Activated CD4-positive, CD25-positive, alpha-beta regulatory T cell treated with anti-CD3 and anti-CD28 coated beads, Interleukin-2, amount 50 U/mL, for 72 hours (primary cell): ENCODE measurements at regions not wholly inside any gene's neighbourhood (a gene's known extent, or its start where the extent isn't known, plus 50 kb on each side); places are given as distances from the start of the nearest gene placed in this dataset.
A peak's percentile ranks its signal among the peaks of the same experiment; 100 is the strongest.
"Not testable (repeated sequence)": the region's sequence is repeated elsewhere in the genome, so short reads cannot be mapped to it uniquely, and the experiment has no call there.

ENCODE experiments used
- DNase-seq: peaks from one replicate; pipeline ENCODE4 v3.0.0; 2021

DNA sequence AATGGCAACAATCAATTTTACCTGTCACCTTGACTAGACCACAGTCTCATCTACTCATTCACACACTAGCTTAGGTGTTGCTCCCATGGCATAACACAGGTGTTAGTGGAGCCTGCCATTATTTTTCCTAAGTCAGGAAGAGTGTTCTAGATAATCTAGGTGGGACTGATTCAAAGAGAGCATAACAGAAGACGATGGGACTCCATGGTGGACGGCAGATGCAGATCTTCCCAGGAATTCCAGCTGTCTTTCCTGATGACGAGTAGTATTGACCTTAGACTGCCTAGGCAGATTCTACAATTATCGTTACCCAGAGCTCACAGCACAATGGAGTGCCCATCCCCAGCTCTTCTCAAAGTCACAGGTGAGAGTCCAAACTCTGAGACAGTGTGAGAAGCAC lies 589.0 kb downstream of the TMEM121 start:
- DNase-seq: no peak

DNA sequence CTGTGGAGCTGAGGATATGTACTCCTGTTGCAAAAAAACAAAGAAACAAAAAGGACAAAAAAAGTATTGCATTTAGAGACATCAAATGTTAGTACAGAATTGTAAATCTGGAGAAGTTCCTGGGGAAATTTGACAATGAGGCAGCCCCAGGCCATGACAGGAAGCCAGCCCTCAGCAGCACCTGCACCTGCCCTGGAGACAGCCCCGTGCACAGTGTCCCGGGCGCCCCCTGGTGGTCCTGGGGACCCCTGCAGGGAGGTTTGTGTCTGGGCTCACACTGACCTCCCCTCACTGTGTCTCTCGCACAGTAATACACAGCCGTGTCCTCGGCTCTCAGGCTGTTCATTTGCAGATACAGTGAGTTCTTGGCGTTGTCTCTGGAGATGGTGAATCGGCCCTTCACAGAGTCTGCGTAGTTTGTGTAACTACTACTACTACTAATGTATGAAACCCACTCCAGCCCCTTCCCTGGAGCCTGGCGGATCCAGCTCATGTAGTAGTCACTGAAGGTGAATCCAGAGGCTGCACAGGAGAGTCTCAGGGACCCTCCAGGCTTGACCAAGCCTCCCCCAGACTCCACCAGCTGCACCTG lies 590.1 kb downstream of the TMEM121 start:
- DNase-seq: not testable (repeated sequence)

DNA sequence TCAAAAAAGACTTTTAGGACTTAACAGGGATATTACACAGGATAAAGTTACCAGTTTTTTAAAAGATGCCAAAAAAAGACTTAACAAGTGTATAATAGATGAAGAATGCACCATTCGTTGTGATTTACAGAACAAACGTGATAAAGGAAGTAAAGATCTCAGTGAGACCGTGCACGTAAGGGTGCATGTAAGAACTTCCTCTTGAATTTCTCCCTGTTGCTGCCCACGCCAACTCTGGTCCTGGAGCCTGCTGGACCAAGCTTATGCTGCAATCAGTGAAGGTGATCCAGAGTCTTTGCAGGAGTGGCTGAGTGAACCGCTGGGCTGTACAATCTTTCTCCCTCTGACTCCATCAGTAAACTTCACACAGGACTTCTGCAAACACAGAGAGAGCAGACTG lies 593.7 kb downstream of the TMEM121 start:
- DNase-seq: no peak

DNA sequence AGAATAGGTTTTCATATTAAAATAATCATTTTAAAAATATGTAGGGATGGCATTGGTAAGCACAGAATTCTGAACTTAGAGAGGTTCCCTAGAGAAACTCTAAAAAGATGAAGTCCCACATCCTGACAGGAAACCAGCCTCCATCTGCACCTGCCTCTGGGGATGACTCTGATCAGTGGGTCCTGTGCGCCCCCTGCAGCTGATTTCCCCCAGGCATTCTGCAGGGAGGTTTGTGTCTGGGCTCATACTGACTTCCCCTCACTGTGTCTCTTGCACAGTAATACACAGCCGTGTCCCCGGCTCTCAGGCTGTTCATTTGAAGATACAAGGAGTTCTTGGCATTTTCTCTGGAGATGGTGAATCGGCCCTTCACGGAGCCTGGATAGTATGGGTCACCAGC lies 602.9 kb downstream of the TMEM121 start:
- DNase-seq: no peak

DNA sequence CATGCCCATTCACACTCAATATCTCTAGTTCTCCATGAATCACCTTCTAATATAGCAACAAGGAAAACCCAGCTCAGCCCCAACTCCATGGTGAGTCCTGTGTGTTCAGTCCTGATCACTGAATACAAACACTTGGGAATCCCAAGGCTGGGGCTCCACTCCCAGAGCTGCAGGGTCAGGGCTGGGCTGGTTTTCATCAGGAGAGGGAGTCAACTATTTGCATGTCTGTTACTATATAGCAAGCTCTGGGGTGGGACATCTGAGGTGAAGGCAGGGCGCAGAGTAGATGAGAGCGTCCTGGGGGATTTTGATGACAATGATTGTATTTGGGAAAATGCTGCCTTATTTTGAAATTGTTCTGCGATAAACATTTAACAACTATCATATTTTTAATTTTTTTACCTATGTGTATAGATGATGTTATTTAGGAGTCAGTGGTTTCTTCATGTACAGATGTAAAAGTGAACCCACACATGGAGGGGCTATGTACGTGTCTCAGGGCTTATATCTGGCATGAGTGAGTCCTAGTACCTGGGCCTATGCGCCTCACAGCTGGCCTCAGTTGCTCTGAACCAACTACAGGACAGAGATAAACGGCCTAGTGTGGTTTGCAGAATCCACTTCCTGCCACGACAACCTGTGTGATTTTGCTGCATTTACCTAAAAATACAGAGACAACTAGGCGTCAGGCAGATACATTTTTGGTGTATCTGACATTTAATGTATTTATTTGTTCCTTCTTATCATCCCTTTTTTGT lies 603.7 kb downstream of the TMEM121 start:
- DNase-seq: not testable (repeated sequence)

DNA sequence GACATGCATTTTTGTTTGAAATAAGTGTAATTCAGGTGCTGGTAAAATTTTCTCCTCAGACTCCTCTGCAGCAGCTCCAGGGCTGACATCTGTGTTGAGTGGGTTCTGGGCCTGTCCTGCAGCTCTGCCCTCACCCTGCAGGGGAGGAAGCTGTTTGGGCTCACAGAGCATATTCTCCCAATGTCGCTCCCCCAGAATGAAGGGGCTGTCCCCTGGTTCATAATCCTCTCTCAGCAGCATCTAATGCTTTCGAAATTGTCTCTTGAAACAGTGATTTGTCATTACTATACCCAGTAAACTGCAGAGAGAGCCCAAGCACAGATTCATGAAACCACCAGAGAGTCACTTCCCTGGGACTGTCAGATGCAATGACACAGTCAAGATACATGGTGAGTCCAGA lies 606.7 kb downstream of the TMEM121 start:
- not testable (repeated sequence) for DNase-seq

DNA sequence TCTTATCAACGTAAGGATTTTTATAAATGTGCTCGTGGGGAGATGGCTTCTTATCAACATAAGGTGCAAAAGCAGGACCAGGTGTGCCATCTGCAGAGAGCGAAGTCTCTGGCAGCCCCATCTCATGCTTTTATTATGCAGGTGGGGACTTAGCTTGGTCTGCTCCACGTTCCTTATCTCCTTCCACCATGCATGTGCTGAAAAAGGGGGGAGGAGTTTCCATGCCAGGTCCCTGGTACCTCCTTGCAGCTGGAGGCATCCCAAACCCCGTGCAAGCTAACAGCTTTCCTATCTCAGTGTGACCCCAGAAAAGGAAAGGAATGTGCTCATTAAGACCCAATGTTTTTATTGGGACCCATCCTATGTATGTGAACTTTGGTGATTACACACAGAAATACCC lies 608.5 kb downstream of the TMEM121 start:
- no peak for DNase-seq

DNA sequence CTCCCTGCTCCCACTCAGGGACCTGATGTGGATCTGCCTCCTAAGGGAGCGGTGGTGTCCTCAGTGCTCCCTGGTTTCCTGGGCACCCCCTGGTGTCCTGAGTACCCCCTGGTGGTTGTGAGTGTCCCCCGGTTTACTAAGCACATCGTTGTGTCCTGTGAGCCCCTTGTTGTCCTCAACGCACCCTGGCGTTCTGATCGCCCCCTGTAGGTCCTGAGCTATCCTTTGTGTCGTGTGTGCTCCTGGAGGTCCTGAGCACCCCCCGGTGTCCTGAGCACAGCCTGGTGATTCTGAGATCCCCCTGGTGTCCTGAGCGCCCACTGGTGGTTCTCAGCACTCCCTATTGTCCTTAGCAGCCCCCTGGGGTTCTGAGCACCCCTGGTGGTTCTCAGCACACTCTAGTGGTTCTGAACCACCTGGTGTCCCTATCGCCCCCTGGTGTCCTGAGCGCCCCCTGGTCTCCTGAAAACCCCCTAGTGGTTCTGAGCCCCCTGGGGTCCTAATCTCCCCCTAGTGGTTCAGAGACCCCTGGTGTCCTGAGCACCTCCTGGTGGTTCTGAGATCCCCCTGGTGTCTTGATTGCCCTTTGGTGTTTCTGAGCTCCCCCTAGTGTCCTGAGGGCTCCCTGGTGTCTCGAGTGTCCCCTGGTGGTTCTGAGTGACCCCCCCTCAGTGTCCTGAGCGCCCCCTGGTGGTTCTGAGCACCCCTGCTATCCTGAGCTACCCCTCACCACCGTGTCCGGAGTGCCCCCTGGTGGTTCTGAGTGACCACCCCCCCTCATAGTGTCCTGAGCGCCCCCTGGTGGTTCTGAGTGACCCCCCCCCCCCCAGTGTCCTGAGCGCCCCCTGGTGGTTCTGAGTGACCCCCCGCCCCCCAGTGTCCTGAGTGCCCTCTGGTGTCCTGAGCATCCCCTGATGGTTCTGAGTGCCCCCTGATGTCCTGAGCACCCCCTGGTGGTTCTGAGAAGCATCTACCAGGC lies 615.1 kb downstream of the TMEM121 start:
- peak; percentile 50 for DNase-seq

DNA sequence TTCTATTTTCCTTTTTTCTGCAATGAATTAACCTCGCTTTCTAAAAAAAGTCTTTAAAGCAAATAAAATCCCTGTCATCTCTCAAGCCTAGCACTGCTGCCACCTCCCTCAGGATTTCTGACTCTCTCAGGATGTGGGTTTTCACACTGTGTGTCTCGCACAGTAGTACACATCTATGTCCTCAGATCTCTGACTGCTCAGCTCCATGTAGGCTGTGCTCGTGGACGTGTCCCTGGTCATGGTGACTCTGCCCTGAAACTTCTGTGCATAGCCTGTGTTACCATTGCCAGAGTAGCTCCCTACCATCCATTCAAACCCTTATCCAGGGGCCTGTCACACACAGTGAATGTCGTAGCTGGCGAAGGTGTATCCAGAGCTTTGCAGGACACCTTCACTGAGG lies 619.3 kb downstream of the TMEM121 start:
- DNase-seq: not testable (repeated sequence)

DNA sequence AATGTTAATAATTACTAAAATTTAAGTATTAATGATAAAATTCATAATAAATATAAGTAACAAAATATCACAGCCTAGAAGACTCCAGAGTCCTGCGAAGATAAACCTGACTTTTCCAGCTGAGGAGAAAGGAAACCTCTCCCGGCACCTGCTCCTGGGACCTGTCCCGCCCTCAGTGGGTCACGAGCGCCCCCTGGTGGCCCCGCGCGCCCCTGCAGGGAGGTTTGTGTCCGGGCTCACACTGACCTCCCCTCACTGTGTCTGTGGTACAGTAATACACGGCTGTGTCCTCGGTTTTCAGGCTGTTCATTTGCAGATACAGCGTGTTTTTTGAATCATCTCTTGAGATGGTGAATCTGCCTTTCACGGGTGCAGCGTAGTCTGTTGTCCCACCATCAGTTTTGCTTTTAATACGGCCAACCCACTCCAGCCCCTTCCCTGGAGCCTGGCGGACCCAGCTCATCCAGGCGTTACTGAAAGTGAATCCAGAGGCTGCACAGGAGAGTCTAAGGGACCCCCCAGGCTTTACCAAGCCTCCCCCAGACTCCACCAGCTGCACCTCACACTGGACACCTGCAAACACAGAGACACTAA lies 627.1 kb downstream of the TMEM121 start:
- peak; percentile 93 for DNase-seq

DNA sequence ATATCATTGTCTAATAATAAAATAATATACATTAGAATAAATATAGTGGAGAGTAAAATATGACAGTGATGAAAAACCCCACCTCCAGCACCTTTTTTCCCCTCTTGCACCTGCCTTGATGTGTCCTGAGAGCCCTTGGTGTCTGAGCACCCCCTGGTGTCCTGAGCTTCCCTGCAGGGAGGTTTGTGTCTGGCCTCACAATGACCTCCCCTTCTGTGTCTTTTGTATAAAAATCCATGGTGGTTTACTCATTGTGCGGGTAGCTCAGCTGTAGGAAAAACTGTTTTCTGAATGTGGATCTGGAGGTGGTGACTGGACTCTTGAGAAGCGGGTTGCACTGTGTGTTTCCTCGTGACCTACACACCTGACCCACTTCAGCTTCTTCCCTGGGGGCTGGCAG lies 636.9 kb downstream of the TMEM121 start:
- DNase-seq: no peak

DNA sequence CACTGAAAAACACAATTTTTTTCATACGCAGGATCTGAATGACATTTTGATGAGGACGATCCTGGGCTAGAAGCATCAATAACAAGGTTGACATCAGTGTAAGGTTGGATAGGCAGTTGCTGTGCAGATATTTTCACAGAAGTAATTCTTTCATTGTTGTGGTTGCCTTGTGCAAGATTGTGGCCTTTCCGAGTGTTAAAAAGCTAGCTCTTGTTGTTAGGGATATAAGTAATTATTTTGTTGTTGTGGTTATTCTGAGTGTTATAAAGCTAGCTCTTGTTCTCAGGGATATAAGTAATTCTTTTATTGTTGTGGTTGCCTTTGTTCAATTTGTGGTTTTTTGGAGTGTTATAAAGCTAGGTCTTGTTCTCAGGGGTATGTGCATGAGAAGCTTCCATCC lies 637.4 kb downstream of the TMEM121 start:
- not testable (repeated sequence) for DNase-seq

DNA sequence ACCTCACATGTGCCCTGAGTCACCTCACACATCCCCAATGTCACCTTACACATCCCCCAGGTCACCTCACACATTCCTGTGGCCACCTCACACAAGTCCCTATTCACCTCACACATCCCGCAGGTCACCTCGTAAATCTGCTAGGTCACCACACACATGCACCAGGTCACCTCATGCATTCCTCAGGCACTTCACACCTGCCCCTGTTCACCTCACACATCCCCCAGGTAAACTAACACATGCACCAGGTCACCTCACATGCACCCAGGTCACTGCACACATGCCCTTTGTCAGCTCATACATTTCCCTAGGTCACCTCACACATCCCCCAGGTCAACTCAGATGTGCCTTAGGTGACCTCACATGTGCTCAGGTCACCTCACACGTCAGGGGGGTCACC lies 639.8 kb downstream of the TMEM121 start:
- DNase-seq: no peak

DNA sequence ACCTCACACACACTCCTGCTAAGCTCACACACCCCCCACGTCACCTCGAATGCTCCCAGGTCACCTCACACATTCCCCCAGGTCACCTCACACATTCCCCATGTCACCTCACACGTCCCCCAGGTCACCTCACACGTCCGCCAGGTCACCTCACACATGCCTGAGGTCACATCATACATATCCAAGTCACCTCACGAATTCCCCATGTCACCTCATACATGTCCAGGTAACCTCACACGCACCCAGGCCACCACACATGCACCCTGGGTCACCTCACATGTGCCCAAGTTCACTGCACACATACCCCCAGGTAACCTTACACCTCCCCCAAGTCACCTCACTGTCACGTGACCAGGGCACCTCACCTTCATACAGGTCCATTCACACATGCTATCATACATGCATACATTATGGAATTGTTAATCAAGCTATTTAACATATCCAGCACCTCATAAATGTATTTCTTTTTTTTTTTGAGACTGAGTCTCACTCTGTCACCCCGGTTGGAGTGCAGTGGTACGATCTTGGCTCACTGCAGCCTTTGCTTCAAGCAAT lies 640.3 kb downstream of the TMEM121 start:
- DNase-seq: no peak

DNA sequence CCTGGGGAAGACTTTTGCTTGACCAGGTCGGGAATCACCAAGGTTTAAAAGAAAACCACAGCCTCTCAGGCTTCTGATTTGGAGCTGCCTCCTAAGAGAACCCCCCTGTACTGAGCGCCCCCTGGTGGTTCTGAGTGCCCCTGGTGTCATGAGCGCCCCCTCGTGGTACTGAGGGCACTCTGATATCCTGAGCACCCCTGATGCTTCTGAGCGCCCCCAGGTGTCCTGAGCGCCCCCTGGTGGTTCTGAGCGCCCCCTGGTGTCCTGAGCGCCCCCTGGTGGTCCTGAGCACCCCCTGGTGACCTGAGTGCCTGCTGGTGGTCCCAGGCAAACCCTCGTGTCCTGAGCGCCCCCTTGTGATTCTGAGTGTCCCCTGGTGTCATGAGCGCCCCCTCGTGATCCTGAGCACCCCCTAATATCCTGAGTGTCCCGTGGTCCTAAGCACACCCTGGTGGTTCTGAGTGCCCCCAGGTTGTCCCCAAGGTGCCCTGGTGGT lies 643.8 kb downstream of the TMEM121 start:
- peak; percentile 70 for DNase-seq

DNA sequence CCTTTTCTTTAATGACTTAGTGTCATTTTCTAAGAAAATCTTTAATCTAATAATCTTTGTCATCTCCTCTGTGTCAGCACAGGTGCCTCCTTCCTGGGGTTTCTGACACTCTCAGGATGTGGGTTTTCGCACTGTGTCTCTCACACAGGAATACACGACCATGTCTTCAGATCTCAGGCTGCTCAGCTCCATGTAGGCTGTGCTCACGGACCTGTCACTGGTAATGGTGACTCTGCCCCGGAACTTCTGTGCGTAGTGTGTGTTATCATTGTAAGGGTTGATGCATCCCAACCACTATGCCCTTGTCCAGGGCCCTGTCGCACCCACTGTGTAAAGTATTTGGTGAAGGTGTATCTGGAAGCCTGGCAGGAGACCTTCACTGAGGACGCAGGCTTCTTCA lies 647.8 kb downstream of the TMEM121 start:
- no peak for DNase-seq

DNA sequence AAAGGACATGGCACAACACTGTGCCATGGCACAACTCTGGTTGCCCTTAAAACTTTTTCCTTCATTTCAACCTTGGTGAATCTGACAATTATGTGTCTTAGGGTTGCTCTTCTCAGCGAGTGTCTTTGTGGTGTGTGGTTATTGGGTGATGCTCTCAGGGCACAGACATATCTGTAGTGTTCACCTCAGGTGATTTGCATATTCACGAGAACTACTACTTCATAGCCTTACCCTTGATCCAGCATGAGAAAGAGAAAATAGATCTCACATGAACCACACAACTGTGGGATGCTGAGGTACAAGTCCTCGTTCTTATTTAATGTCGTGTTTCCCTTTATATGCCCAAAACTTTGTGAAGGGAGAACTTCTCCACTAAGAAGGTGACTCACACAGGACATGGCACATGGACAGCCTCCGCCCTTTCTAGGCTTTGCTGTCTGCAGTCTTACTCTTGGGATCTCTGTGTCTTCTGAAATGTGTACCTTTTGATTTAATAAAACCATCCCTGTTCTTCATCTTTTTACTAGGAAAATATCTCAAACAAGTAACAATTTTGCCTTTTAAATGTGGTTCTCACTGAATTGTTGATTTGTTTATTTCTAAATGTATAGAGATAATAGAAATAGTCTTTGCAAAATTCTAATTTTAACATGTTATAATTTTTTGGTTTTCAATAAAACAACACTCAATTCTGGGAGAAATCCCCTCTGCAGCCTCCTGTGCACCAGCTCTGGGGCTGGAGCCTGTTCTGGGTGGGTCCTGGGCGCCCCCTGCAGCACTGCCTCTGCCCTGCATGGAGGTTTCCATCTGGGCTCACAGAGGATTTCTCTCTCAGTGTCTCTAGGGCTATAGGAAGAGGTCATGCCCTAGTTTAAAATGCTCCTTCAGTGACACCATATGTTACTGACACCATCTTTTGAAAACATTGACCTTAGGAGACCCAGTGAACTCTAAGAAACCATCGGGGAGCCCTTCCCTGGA lies 651.2 kb downstream of the TMEM121 start:
- not testable (repeated sequence) for DNase-seq

DNA sequence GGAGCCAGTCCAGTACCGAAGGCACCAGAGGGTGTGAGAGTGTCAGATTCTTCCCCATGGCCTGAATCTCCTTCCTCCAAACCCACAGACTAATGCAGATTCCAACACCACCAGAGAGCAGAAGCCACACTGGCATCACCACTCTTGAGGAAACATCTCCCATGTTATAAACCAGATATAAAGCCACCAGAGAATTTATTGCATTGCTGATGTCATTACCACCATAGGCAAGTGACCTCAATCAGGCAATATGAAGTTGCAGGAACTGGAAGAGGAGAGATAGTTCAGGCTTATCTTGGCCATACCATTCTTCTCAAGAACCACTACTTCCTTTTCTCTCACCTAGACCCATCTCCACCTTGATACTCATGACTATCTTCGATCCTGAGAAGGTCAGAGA lies 653.4 kb downstream of the TMEM121 start:
- DNase-seq: no peak

DNA sequence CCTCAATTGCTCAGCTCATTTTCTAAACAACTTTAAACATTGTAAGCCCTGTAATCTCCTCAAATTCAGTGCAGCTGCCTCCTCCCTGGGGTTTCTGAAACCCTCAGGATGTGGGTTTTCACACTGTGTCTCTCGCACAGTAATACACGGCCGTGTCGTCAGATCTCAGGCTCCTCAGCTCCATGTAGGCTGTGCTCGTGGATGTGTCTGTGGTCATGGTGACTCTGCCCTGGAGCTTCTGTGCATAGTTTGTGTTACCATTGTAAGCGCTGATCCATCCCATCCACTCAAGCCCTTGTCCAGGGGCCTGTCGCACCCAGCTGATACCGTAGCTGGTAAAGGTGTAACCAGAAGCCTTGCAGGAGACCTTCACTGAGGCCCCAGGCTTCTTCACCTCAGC lies 658.4 kb downstream of the TMEM121 start:
- DNase-seq: peak; percentile 48

DNA sequence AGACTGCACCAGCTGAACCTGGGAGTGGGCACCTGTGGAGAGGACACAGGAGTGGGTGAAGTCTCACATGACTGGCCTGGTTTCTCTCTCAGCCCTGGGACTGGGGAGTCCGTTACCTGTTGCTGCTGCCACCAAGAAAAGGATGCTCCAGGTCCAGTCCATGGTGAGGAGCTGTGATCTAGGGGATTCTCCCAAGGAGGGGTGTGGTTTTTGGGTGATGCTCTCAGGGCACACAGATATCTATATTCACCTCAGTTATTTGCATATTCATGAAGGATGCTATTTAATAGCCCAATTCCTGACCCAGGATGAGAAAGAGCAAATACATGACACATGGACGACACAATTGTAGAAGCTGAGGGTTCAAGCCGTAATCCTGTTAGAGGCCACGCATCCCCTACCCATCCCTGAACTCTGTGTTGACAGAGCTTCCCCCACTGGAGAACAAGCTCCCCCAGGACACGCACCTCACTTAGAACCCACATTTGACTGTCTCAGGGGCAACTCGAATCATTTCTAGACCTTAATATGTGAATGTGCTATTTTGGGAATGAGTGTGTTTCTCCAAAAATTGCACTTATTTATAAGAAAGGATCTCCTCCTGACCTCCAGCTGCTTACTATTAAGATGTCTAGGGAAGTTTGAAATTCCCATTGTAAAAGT lies 658.9 kb downstream of the TMEM121 start:
- not testable (repeated sequence) for DNase-seq

DNA sequence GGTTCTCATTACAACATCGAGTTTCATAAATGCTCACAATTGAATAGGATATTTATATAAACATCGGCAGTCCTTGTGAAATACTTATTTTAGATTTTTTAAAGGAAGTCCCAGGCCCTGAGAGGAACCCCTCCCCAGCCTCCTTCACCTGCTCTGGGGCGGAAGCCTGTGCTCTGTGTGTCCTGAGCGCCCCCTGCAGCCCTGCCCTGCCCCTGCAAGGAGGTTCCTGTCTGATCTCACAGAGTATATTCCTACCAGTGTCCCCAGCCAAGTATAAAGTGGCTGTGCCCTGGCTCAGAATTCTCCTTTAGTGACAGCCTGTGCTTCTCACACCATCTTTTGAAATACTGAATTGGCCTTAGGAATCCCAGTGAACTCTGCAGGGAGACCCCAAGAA lies 659.5 kb downstream of the TMEM121 start:
- DNase-seq: peak; percentile 55
